ENCODE measurements at regions not wholly inside any gene's neighbourhood (a gene's known extent, or its start where the extent isn't known, plus 50 kb on each side); places are given as distances from the start of the nearest gene placed in this dataset.

- H3K4me3 ChIP-seq: no peak overlapping the region
- H3K27me3 ChIP-seq (replicated peaks in 1 of 2; ENCODE audit: control insufficient read depth in 2 of 2, insufficient read depth in 2 of 2, low read length in 1 of 2): no peaks in the 10 kb centered on the region
- H3K4me2 ChIP-seq (ENCODE audit: control insufficient read depth, insufficient read depth): no peak overlapping the region
- ChIA-PET POLR2A (no interaction called here), RAD21 (ENCODE audit: unreplicated experiment) (no interaction called here), SMC1A (ENCODE audit: uncharacterized antibody, unreplicated experiment) (interaction anchor here (0.9 to 1.0 kb wide), 2 partner anchors 10 to 121 kb away, joined by 3 read pairs; no protein-coding TSS in a partner anchor), CTCF (interaction anchor here (1.8 kb wide), 1 partner anchor 180 kb away, joined by 4 read pairs; no protein-coding TSS in a partner anchor)
- TF ChIP-seq BACH1 (IDR thresholded peaks at IDR 0.05; ENCODE audit: borderline replicate concordance): no peak
- no peak for TF ChIP-seq POU2F2 (IDR thresholded peaks at IDR 0.05; ENCODE audit: borderline replicate concordance, low read depth, low read length)
- no peak for TF ChIP-seq NBN (IDR thresholded peaks at IDR 0.05)
- no peak for TF ChIP-seq SKIL (IDR thresholded peaks at IDR 0.05; ENCODE audit: low read depth, poor library complexity, severe bottlenecking)
- TF ChIP-seq SMAD1 (IDR thresholded peaks at IDR 0.05; ENCODE audit: low read depth, partially characterized antibody): no peak
- TF ChIP-seq HSF1 (IDR thresholded peaks at IDR 0.05; ENCODE audit: low read depth, low read length): no peak
- TF ChIP-seq EED (IDR thresholded peaks at IDR 0.05; ENCODE audit: low read depth): no peak
- TF ChIP-seq NRF1 (conservative IDR thresholded peaks at IDR 0.05; ENCODE audit: low read depth, low read length): no peak
- no peak for TF ChIP-seq SRF (IDR thresholded peaks at IDR 0.05; ENCODE audit: low read depth in 2 of 2, low read length in 2 of 2)
- TF ChIP-seq TARDBP (IDR thresholded peaks at IDR 0.05; ENCODE audit: borderline replicate concordance): no peak
- TF ChIP-seq POLR2AphosphoS5 (IDR thresholded peaks at IDR 0.05; ENCODE audit: low read length): no peak
- TF ChIP-seq MYC (IDR thresholded peaks at IDR 0.05; ENCODE audit: insufficient read depth, insufficient read length, insufficient replicate concordance, low read length, severe bottlenecking): no peak
- TF ChIP-seq LARP7 (IDR thresholded peaks at IDR 0.05): no peak
- TF ChIP-seq ZNF687 (IDR thresholded peaks at IDR 0.05): no peak
- no peak for FAIRE-seq
- H3K4me1 ChIP-seq (ENCODE audit: control insufficient read depth, insufficient read depth, low read length): no peaks in the 10 kb centered on the region
- no peaks in the 10 kb centered on the region for H4K20me1 ChIP-seq (ENCODE audit: control insufficient read depth, insufficient read depth)
- no peak for DNase-seq (ENCODE audit: low read depth, low spot score)
- no peak for ATAC-seq
- intact Hi-C loops (cut with micrococcal nuclease; ENCODE audit: unreplicated experiment) (no loop called here), in situ Hi-C loops (cut with MboI) (loop anchor here (10.0 kb wide), 1 partner anchor 63 kb away; no protein-coding TSS in a partner anchor)
- BruUV-seq (replicated peaks): no TSS peak
- no peaks in the 10 kb centered on the region for H3K36me3 ChIP-seq (ENCODE audit: control insufficient read depth in 2 of 2, insufficient read depth in 2 of 2, low read length in 1 of 2)
- H3K9me3 ChIP-seq (replicated peaks; ENCODE audit: control insufficient read depth, insufficient read depth, low read length): no peaks in the 10 kb centered on the region
- WGBS (ENCODE audit: insufficient coverage, insufficient replicate concordance, low lambda C conversion rate, missing lambda C conversion rate): 1% methylated on average over 6 of the region's 6 CpGs
- no peak overlapping the region for H3K9ac ChIP-seq (ENCODE audit: control insufficient read depth, insufficient read depth, low read length)
- H3K79me2 ChIP-seq (ENCODE audit: control insufficient read depth, insufficient read depth, low read length): no peaks in the 10 kb centered on the region
- H2AFZ ChIP-seq (ENCODE audit: control insufficient read depth, low read depth, low read length): no peak overlapping the region
- H3K27ac ChIP-seq (ENCODE audit: control insufficient read depth, insufficient read depth): no peak overlapping the region
Observed at GRCh38 chr9:13607481-13608441, 328.3 kb upstream of the MPDZ start.
